HG03159 (cell line): ENCODE measurements at regions not wholly inside any gene's neighbourhood (a gene's known extent, or its start where the extent isn't known, plus 50 kb on each side); places are given as distances from the start of the nearest gene placed in this dataset.

ENCODE experiments used
- ATAC-seq: cut with Tn5 transposase; IDR thresholded peaks from one replicate; pipeline ENCODE4 v1.9.1; 2021; ENCODE audit warnings: mild to moderate bottlenecking, moderate library complexity; ENCODE audit not compliant: unreplicated experiment

GRCh38 chr15:85941186-85941855 is 138.3 kb upstream of the AGBL1 start:
- no peak for ATAC-seq

DNA sequence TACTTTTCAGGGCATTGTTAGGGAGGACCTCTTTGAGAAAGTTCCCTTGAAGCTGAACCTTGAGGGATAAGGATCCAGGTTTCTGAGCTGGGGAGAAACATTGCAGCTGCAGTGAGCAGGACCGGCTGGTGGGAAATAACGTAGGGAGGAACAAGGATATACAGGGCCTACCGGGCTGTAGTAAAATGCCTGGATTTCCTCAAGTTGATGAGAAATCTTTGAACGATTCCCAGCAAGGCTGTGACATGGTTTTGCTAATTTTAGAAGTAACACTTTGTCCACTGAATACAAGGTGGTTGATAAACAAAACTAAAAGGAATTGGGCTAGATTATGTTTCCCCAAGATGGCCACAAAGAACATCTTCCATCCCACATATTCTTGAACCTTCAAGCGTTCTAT is 137.0 kb upstream of the AGBL1 start:
- ATAC-seq = no peak

DNA sequence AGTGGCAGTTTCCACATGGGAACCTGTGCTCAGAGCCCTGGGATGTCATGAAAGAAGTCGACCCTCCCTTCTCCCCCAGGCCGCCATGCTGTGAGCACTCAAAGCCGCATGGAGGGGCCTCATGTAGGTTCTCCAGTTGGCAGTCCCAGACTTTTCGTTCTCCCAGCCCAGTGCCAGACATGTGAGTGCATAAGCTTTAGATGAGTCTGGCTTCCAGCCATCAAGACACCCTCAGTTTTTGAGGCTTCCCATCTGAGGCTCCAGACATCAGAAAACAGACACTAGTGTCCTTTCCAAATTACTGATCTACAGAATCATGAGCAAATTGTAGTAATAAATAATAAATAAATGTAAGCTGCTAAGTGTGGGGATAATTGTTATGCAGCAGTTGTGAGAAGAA is 136.5 kb upstream of the AGBL1 start:
- no peak for ATAC-seq

- ATAC-seq = no peak
Measured at GRCh38 chr15:85943791-85944190, 135.9 kb upstream of the AGBL1 start.

- ATAC-seq = no peak
Measured at GRCh38 chr15:85947021-85947420, 132.7 kb upstream of the AGBL1 start.

DNA sequence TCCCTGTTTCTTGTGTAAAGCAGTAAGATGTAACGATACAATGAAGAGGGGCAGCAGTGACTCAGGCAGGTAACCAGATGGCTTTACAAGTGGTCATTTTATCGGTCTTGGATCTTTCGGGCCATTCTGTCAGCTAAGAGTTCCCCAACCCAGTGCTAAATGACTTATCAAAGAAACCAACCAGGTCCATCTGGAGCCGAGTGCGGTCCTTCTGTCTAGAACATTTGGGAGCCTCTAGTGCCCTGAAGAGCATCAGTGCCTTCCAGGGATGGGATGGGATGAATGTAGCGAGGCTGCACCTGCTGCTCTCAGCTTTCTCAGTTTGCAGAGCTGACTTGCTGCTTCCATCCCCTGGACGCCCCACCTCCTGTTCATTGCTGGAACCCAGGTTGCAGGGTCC is 131.7 kb upstream of the AGBL1 start:
- ATAC-seq = no peak

DNA sequence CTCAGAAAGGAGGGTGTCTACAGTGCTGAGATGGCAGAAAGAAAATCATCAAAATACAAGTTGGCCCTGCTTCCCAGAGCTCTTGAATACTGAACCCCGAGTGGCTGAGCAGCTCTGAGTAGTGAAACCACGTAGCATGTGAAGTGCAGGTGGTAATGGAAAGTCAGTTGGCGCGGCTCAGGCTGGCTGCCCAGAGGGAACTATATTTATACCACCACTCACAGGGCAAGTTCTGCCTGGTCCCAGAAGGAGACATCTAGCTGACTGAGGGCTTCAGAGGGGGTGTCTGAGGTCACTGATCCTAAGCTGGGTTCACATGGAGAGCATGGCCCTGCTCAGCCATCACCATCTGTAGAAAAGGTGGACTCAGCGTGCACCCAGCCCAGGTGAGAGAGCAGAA is 129.6 kb upstream of the AGBL1 start:
- peak; percentile 77 for ATAC-seq

DNA sequence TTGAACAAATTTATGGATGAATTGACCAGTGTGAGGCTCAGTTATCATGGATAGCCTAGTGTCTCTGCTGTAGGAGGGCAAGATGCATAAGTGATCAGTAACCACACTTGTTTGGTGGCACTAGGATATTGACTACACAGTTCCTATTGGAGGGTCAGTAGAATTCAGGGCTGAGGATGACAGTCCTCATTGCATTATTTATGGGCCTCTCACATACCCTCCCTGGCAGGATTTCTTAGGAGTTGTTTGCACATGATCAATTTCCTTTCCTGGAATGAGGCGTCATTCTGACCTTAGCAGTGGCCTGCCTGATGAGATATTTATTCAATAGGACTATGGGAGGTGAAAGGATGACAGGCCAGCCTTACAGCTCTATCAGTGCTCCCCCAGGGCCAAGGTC is 125.1 kb upstream of the AGBL1 start:
- no peak for ATAC-seq

- peak; percentile 87 for ATAC-seq
Measured at GRCh38 chr15:85955501-85956391, 123.9 kb upstream of the AGBL1 start.

DNA sequence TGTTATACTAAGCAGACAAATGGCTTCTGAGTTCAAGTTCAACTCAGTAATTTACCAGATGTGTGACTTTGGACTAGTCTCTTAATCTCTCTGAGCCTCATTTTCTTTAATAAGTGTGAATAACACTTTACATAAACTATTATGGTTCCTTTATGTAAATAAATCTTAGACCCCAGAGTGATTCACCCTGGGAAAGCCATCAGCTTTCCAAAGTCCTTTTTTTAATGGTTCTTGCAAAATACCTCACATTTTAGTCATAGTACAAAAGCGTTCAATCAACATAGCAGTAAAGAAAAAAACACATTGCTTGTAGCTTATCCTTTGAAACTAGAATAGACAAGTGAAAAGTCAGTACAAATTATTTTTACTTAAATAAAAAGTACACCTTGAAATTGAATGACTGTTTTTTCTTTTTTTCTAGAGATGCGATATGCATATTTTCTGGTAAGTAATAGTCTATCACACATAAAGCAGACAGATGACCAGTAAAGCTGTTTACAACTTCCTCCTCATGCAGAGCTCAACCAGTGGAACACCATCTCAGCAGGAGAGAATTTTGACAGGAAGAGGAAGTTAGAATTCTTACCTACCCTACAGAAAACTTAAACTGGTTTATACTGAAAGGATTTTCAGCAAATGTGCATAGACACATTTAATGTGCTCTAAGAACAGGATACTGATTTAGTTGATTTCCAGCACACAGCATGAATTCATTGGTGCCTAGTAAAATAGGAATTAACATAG is 123.0 kb upstream of the AGBL1 start:
- ATAC-seq = no peak

DNA sequence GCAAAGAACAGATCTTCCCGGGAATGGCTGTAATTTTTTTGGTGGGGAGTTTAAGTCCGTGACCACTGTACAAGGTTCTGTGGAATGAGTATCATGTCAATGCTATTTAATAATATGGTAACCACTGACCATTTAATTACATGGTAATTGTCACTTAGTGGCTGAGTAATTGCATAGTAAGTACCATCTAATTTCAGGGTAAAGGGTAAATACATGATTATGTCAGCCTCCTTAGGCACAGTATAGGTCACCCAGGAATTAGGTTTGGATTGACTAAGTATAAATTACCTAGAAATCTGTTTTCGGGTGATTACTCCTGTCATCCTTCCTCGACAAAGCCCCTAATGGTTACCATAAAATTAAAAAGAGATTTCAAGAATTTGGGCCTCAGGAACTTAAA is 120.1 kb upstream of the AGBL1 start:
- ATAC-seq = no peak

- no peak for ATAC-seq
Measured at GRCh38 chr15:85960381-85960780, 119.3 kb upstream of the AGBL1 start.

GRCh38 chr15:85961821-85962220 is 117.8 kb upstream of the AGBL1 start:
- no peak for ATAC-seq

GRCh38 chr15:85963262-85963760 is 116.4 kb upstream of the AGBL1 start:
- ATAC-seq = no peak

DNA sequence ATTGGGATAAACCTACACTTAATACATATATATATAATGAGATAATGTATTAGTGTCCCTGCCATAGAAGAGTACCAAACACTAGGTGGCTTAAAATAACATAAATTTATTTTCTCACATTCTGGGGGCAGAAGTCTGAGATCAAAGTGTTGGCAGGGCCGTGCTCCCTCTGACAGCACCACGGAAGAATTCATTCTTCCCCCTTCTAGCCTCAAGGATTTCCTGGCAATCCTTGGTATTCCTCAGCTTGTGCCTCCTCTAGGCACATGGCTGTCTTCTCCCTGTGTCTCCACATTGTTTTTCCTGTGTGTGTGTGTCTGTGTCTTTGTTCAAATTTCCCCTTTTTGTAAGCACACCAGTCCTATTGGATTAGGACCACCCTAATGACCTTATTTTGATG is 115.2 kb upstream of the AGBL1 start:
- ATAC-seq = no peak

DNA sequence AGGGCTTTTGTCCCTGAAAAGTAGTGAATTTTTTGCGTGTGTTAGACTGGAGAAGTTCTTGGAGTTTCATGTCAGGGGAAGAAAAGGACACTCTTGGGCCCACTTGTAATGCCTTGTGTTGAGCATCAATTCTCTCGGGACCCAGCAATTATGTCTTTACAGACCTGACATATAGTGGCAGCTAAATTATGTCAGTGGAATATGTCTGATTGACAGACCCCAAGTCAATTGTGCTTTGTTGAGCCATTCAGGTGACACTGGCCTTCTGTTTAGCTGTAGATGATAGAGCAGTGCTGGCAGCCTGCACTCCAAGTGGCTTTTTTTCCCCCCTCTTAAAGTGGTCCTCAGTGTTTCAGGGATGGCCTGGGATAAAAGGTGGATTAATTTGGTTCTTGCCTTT is 112.1 kb upstream of the AGBL1 start:
- no peak for ATAC-seq

DNA sequence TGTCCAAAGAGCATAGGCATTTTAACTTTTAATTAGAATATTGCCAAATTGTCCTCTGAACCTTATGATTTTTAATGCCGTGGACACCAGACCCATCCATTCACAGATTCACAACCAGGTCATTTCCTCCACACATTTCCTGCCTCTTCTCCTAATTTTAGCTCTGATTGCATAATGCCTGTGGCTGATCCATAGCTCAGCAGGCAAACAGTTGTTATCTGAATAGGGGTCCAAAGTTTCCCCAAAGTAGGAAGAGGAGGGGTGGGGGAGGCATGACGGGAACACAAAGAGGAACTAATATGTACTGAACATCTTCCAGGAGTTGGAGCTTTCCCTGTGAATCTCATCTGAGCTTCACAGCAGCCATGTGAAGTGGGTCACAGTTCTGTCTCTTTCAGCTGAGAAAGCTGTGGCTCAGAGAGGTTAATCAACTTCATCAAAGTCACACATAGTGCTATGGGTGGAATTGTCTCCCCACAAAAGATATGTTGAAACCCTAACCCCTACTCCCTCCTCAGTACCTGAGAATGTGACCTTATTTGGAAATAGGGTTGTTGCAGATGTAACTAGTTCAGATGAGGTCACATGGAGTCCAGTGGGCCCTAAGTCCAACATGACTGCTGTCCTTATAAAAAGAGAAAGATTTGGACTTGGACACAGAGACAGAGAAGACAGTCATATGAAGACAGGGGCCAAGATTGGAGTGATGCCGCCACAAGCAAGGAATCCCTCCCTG is 106.7 kb upstream of the AGBL1 start:
- no peak for ATAC-seq

DNA sequence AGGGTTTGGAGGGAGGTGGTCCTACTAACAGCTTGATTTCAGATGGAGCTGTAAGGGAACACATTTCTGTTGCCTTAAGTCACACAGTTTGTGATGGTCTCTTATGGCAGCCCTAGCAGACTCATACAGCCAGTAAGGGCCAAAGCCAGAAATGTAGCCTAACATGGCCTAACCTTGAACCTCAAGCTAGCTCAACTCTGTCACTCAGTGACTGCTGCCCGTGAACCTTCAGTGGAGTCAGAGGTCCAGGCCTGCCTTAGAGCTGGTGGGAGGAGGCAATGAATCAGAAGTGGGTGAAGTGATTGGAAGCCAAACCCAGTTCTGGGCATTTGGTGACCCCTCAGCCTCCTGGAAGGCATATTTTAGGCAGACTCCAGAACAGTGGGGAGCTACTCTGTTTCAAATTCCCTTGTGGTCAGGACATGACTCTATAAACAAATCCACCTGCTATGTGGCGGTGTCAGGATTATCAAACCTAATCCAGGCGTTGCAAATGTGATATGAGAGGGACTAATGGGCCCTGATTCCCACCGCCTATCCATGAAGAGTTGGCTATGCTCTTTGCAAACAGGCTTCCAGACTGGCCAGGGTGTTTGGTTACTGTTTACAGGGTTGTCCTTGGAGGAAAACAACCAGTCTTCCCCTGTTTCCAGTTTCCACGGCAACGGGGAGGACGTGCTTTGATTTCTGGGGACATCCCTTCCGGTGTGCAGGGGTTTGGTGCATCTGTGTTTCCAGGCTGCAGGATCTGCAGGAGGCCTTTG is 105.9 kb upstream of the AGBL1 start:
- ATAC-seq = no peak

- no peak for ATAC-seq
Measured at GRCh38 chr15:85974348-85974705, 105.3 kb upstream of the AGBL1 start.

DNA sequence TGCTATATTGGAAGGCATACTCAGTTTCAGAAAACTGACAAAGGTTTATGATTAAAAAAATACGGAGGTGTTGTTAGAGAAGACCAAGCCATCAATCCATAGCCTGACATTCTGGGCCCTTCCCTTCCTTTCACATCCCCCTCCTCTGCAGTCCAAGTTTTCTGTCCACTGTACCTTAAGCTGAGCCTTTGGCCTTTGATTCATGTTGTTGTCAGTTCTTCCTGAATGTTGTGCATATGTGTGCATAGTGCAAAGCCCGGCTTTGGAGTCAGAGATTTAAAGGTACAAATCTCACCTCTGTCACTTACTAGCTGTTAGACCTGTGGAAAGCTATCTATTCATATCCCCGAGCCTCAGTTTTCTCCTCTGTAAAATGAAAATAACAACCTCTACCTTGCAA is 104.9 kb upstream of the AGBL1 start:
- ATAC-seq = no peak
